ENCODE measurements at regions not wholly inside any gene's neighbourhood (a gene's known extent, or its start where the extent isn't known, plus 50 kb on each side); places are given as distances from the start of the nearest gene placed in this dataset.
A peak's percentile ranks its signal among the peaks of the same experiment; 100 is the strongest.
"Not testable (repeated sequence)": the region's sequence is repeated elsewhere in the genome, so short reads cannot be mapped to it uniquely, and the experiment has no call there.

DNA sequence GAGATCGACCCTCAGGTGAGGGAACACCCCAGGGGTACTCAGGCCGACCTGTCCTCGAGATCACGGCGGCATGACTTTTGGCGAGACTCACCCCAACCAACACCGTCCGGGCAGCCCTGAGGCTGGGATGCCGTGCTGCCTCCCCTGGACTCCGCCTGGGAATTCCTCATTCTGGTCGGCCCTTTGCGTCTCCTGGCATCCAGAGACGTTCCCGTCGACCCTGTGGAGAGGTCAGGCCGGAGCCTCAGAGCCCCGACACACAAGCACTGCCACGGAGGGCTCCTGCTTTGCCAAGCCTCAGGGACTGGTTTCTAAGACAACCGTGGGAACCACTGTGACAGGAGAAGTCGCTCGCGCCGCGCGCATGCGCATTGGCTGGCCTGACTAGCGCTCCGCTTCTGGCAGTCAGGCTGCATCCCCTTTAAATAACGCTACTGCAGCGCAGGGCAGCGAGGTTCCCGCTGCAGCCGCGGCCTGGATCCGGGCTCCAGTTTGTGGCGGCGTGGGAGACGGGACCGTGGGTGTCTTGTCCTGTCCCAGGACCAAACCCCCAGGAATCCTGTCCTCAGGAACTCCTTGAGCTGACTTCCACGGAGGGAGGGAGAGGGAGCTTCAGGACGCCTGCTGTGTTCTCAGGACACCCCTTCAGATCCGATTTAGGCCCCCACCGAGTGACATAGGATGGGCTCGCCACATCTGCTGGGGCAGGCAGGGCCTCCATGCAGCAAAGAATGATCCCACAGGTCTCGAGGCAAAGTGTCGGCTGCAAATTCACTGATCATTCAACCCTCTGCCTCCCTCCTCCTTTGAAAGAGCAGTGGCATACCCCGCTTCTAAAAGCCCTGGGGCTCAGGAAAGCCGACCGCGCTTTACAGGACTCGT lies 163.2 kb upstream of the ZNF337 start:
- no peak overlapping the region for H3K27ac Mint-ChIP-seq
- intact Hi-C loops (cut with micrococcal nuclease): loop anchor here (2.0 kb wide), 1 partner anchor 163 kb away; the partner anchor contains the start of gene ZNF337
- peak; percentile 77 for DNase-seq (ENCODE audit: low spot score)
- H3K9me3 Mint-ChIP-seq: no peaks in the 10 kb centered on the region
- peaks cover 64% of the 10 kb centered on the region for H3K4me1 Mint-ChIP-seq (ENCODE audit: low read depth)
- H3K27me3 Mint-ChIP-seq (ENCODE audit: insufficient read depth): peaks cover 59% of the 10 kb centered on the region
- no peaks in the 10 kb centered on the region for H3K36me3 Mint-ChIP-seq (ENCODE audit: low read depth)
- peak overlapping the region; percentile 82 for H3K4me3 Mint-ChIP-seq

GRCh38 chr20:25858495-25859425 lies 162.1 kb upstream of the ZNF337 start:
- H3K36me3 Mint-ChIP-seq (ENCODE audit: low read depth): no peaks in the 10 kb centered on the region
- peaks cover 51% of the 10 kb centered on the region for H3K27me3 Mint-ChIP-seq (ENCODE audit: insufficient read depth)
- DNase-seq (ENCODE audit: low spot score): no peak
- H3K4me1 Mint-ChIP-seq (ENCODE audit: low read depth): peaks cover 66% of the 10 kb centered on the region
- peak overlapping the region; percentile 65 for H3K4me3 Mint-ChIP-seq
- H3K9me3 Mint-ChIP-seq: no peaks in the 10 kb centered on the region
- no peak overlapping the region for H3K27ac Mint-ChIP-seq
- intact Hi-C loops (cut with micrococcal nuclease): loop anchor here (1.0 to 2.0 kb wide), 2 partner anchors 10 to 162 kb away; partner anchors contain the start of gene ZNF337

DNA sequence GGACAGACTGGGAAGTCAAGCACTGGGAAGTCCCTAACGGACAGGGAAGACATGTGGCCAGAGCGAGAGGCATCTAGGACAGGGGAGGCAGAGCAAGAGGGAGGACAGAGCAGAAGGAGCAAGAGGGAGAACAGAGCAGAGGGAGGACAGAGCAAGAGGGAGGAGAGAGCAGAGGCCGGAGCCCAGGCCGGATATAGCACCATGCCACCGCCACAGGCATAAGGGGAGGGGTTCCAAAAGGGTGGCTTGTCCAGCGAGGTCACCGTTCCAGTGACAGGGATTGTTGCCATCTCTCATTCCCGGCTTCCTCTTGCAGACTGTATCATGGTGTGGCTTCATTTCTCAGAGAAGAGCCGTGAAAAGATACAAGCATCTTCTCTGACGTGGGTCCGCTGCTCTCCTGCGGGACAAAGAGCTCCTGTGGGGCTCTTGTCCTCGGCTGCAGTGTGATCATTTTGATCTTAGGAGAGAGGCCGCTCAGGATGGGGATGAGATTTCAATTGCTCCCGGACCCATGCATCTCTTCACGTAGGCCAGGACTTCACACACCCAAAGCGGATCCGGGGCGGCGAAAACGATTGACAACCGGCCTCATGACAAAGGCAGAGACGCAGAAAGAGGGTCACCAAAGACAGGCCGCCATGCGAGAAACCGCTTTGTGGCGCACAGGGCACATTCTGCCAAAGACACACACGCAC lies 160.6 kb upstream of the ZNF337 start:
- Mint-ChIP-seq H3K4me1 (ENCODE audit: low read depth) (peaks cover 64% of the 10 kb centered on the region), H3K4me3 (peak overlapping the region; percentile 65), H3K27me3 (ENCODE audit: insufficient read depth) (peaks cover 41% of the 10 kb centered on the region)
- intact Hi-C loops (cut with micrococcal nuclease); H3K9me3 Mint-ChIP-seq; DNase-seq (ENCODE audit: low spot score); H3K36me3 Mint-ChIP-seq (ENCODE audit: low read depth); H3K27ac Mint-ChIP-seq: not testable (repeated sequence)

- Mint-ChIP-seq H3K36me3 (ENCODE audit: low read depth) (no peaks in the 10 kb centered on the region), H3K9me3 (no peaks in the 10 kb centered on the region), H3K27me3 (ENCODE audit: insufficient read depth) (peaks cover 34% of the 10 kb centered on the region), H3K4me1 (ENCODE audit: low read depth) (peaks cover 55% of the 10 kb centered on the region), H3K4me3 (peak overlapping the region; percentile 50), H3K27ac (no peak overlapping the region)
- intact Hi-C loops (cut with micrococcal nuclease): no loop called here
- DNase-seq (ENCODE audit: low spot score): no peak
Measured at GRCh38 chr20:25856256-25856884, 159.7 kb upstream of the ZNF337 start.

DNA sequence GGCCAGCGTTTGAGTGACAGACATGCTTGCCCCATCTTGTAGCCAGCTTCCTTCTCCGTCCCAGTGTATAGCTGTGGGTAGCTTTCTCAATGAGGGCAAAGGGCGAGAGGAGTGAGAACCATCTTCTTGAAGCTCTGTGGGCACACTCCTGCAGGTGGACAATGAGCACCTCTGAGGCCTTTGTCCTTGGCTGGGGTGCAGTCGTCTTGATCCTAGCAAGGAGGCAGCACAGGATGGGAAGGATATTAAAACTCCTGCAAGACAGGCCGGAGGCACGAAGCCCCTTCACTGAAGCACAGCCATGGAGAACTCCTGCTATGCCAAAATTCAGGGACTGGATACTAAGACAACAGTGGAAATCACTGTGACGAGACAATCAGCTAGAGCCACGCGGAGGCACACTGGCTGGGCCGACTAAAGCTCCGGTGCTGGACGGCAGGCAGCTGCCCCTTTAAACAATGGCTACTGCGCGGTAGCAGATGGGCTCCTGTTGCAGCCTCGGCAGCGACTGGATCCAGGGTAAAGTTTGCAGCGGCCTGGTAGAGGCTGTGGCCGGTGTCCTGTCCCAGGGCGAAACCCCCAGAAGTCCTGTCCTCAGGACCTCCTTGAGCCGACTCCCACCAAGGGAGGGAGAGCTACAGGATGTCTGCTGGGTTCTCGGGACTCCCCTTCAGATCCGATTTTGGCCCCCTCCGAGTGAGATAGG lies 159.0 kb upstream of the ZNF337 start:
- peak overlapping the region; percentile 42 for H3K4me3 Mint-ChIP-seq
- H3K27ac Mint-ChIP-seq; H3K36me3 Mint-ChIP-seq (ENCODE audit: low read depth); intact Hi-C loops (cut with micrococcal nuclease); DNase-seq (ENCODE audit: low spot score); H3K9me3 Mint-ChIP-seq: not testable (repeated sequence)
- H3K27me3 Mint-ChIP-seq (ENCODE audit: insufficient read depth): peaks cover 28% of the 10 kb centered on the region
- H3K4me1 Mint-ChIP-seq (ENCODE audit: low read depth): peaks cover 48% of the 10 kb centered on the region

GRCh38 chr20:25854666-25855065 lies 158.0 kb upstream of the ZNF337 start:
- peaks cover 40% of the 10 kb centered on the region for H3K4me1 Mint-ChIP-seq (ENCODE audit: low read depth)
- H3K27ac Mint-ChIP-seq; intact Hi-C loops (cut with micrococcal nuclease); DNase-seq (ENCODE audit: low spot score); H3K9me3 Mint-ChIP-seq; H3K36me3 Mint-ChIP-seq (ENCODE audit: low read depth): not testable (repeated sequence)
- H3K27me3 Mint-ChIP-seq (ENCODE audit: insufficient read depth): peaks cover 18% of the 10 kb centered on the region
- peak overlapping the region; percentile 89 for H3K4me3 Mint-ChIP-seq

GRCh38 chr20:25853718-25854388 lies 157.2 kb upstream of the ZNF337 start:
- intact Hi-C loops (cut with micrococcal nuclease); H3K9me3 Mint-ChIP-seq; H3K36me3 Mint-ChIP-seq (ENCODE audit: low read depth): not testable (repeated sequence)
- H3K4me3 Mint-ChIP-seq: peak overlapping the region; percentile 89
- H3K27ac Mint-ChIP-seq: peak overlapping the region; percentile 62
- peak; percentile 75 for DNase-seq (ENCODE audit: low spot score)
- peaks cover 12% of the 10 kb centered on the region for H3K27me3 Mint-ChIP-seq (ENCODE audit: insufficient read depth)
- H3K4me1 Mint-ChIP-seq (ENCODE audit: low read depth): peaks cover 31% of the 10 kb centered on the region

- H3K27ac Mint-ChIP-seq: peak overlapping the region; percentile 58
- H3K36me3 Mint-ChIP-seq (ENCODE audit: low read depth); DNase-seq (ENCODE audit: low spot score); intact Hi-C loops (cut with micrococcal nuclease); H3K27me3 Mint-ChIP-seq (ENCODE audit: insufficient read depth); H3K9me3 Mint-ChIP-seq: not testable (repeated sequence)
- peaks cover 28% of the 10 kb centered on the region for H3K4me1 Mint-ChIP-seq (ENCODE audit: low read depth)
- H3K4me3 Mint-ChIP-seq: peak overlapping the region; percentile 89
Measured at GRCh38 chr20:25852968-25853717, 156.5 kb upstream of the ZNF337 start.

DNA sequence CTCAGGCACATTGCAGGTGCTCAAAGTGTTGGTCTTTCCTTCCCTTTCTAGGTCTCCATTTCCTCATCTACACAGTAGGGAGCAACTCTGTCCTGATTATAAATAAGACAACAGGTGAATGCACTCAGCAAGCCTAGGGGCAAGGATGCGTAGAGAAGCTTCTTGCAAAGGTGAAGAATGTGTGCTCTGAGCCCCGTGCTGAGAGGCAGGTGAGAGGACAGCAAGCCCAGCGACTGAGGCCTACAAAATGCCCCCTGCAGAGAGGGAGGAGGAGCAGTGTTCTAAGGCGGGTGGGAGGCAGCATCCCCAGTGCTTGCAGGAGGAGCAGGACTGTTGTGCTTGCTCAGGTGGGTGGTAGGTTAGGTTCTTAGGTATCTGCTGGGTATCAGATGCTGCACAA lies 153.5 kb upstream of the ZNF337 start:
- H3K4me1 Mint-ChIP-seq (ENCODE audit: low read depth): peaks cover 20% of the 10 kb centered on the region
- H3K36me3 Mint-ChIP-seq (ENCODE audit: low read depth); intact Hi-C loops (cut with micrococcal nuclease); H3K27ac Mint-ChIP-seq; H3K4me3 Mint-ChIP-seq; DNase-seq (ENCODE audit: low spot score); H3K27me3 Mint-ChIP-seq (ENCODE audit: insufficient read depth); H3K9me3 Mint-ChIP-seq: not testable (repeated sequence)

GRCh38 chr20:25848222-25848621 lies 151.6 kb upstream of the ZNF337 start:
- H3K27ac Mint-ChIP-seq: no peak overlapping the region
- peaks cover 3% of the 10 kb centered on the region for H3K27me3 Mint-ChIP-seq (ENCODE audit: insufficient read depth)
- H3K9me3 Mint-ChIP-seq: no peaks in the 10 kb centered on the region
- no peak for DNase-seq (ENCODE audit: low spot score)
- H3K4me3 Mint-ChIP-seq: no peak overlapping the region
- intact Hi-C loops (cut with micrococcal nuclease): no loop called here
- H3K4me1 Mint-ChIP-seq (ENCODE audit: low read depth): peaks cover 6% of the 10 kb centered on the region
- no peaks in the 10 kb centered on the region for H3K36me3 Mint-ChIP-seq (ENCODE audit: low read depth)

DNA sequence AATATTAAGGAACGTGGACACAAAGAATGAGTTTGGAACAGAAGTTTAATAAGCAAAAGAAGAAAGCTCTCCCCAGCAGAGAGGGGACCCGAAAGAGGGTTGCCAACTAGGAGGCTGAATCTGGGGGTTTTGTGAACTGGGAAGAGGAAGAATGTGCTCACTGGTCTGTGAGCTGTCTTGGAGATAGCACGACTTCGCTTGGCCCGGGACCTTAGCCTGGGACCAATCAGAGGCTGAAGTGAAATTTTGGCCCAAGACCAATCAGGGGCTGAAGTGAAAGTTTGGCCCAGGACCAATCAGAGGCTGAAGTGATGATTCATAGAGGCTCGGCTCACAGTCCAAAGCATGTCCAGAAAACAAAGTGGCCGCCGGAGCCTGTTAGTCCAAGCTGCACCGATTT lies 148.0 kb upstream of the ZNF337 start:
- not testable (repeated sequence) for H3K27me3 Mint-ChIP-seq (ENCODE audit: insufficient read depth)

More for the DNA sequence above, 148.0 kb upstream of the ZNF337 start:
- H3K4me1 Mint-ChIP-seq (ENCODE audit: low read depth); H3K27ac Mint-ChIP-seq; H3K36me3 Mint-ChIP-seq (ENCODE audit: low read depth); intact Hi-C loops (cut with micrococcal nuclease); H3K9me3 Mint-ChIP-seq; H3K4me3 Mint-ChIP-seq; DNase-seq (ENCODE audit: low spot score): not testable (repeated sequence)
